GM04504 (cell line): ENCODE measurements at regions not wholly inside any gene's neighbourhood (a gene's known extent, or its start where the extent isn't known, plus 50 kb on each side); places are given as distances from the start of the nearest gene placed in this dataset.
A peak's percentile ranks its signal among the peaks of the same experiment; 100 is the strongest.

Experiments
- DNase-seq: peaks from one replicate; pipeline ENCODE4 v3.0.0-alpha.2; 2012; ENCODE audit warnings: low read depth

DNA sequence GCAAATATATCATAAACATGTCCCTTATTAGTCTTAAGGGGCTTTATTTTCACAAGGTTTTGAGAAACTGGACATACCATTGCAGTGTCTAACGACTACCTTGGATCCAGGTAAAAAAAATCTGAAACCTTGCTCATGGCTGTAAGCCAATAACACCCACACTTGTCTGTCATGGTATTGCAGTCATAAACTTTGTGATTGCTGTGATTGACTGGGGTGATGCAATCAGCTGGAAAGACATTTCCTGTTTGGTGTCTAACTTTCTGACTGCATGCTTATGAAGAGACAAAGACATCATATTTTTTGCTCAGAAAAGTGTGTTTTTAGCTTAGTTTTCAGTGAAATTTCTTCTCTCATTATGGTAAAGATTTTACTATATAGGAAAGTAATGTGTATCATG lies 635.0 kb downstream of the TSN start:
- no peak for DNase-seq

GRCh38 chr2:122391726-122392125 lies 636.3 kb downstream of the TSN start:
- no peak for DNase-seq

DNA sequence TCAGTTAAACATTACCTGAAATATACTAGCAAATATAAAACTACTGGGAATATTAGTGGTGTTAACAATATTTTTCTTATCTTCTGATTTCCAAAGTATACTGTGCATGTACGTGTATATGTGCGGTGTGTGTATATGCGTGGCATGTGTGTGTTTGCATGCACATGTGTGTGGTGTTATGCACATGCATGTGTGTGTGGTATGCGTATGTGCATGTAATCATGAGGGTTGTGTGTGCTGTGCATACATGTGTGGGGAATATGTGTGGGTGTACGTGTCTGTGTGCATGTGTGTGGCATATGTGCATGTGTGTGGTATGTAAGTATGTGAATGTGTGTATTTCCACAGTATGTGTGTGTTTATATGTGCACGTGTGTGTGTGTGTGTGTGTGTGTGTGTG lies 640.2 kb downstream of the TSN start:
- DNase-seq = no peak

DNA sequence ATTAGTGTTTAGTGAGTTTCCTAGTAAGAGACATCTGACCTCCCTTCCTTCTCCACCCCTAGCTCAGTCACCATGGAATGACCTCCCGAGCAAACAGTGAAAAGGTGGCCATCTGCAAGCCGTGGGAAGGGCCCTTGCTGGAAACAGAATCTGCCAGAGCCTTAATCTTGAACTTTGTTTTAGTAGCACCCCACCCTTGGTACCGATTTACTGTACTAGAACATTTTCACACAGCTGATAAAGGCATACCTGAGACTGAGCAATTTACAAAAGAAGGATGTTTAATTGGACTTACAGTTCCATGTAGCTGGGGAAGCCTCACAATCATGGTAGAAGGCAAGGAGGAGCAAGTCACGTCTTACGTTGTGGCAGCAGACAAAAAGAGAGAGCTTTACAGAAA lies 655.8 kb downstream of the TSN start:
- DNase-seq = no peak

DNA sequence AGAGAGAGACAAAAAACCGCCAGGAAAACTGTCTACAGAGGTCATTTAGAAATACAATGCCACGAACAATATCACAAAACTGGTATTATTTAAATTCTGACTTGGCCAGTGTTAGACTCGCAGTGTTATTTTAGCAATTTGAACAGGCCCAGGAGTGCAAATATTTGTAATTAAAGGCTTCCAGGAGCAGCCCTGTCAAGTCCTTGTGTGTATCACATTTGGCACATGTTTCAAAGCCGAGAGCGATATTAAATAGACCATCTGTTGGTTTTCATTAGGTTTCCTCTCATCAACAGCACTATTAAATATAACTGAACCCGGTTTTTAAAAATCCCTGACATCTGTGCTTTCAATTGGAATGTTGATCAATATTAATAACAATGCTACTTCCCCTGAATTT lies 656.9 kb downstream of the TSN start:
- DNase-seq = no peak

DNA sequence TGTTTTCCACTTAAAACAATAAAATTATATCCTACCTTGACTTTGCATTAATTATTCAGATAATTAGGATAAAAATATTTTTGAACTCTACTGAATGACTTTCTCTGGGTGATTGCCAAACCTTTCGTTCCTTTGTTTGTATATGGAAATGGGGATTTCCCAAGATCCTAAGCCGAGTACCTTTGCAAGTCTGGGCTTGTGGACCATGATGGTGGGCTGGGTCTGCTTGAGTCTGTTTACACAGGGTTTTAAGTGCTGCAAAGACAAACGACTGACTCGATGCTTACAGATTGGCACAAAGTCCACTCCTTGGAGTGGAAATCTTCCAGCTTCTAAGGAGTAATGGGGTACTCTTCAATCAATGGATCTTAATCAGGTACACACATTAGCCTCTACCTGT lies 659.5 kb downstream of the TSN start:
- no peak for DNase-seq

DNA sequence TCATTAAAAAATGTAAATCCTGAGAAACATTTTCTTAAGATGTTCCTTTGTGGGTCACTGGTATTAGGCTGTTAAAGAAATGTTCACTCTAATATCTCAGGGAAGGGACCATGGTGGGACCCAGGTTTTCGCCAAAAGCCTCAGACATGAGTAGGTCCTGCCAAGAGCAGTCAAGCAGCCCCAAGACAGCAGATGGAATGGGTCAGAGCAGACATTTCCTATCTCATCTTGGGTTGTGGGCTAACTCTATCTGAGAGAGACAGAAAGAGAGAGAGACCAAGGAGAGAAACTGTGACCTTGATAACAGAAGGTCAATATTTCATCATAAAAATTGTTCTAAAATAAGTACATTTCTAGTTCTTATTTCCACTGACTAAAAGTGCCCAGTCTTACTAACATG lies 661.7 kb downstream of the TSN start:
- no peak for DNase-seq

GRCh38 chr2:122421775-122422174 lies 666.3 kb downstream of the TSN start:
- no peak for DNase-seq

- no peak for DNase-seq
These were observed 667.0 kb downstream of the TSN start for GRCh38 chr2:122422384-122422991.

GRCh38 chr2:122423934-122424333 lies 668.5 kb downstream of the TSN start:
- DNase-seq = no peak

- DNase-seq = no peak
These were observed 677.8 kb downstream of the TSN start for GRCh38 chr2:122433123-122433754.

DNA sequence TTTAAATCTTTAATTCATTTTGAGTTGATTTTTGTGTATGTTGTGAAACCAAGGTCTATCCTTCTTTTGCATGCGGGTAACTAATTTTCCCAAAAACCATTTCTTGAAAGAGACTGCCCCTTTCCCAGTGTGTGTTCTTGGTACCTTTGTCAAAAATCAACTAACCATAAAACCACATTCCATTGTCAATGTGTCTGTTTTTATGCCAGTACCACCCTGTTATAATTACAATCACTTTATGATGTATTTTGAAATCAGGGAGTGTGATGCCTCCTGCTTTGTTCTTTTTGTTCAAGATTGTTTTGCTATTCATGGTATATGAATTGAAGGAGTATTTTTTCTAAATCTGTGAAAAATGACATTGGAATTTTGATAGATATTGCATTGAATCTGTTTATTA lies 689.6 kb downstream of the TSN start:
- no peak for DNase-seq

DNA sequence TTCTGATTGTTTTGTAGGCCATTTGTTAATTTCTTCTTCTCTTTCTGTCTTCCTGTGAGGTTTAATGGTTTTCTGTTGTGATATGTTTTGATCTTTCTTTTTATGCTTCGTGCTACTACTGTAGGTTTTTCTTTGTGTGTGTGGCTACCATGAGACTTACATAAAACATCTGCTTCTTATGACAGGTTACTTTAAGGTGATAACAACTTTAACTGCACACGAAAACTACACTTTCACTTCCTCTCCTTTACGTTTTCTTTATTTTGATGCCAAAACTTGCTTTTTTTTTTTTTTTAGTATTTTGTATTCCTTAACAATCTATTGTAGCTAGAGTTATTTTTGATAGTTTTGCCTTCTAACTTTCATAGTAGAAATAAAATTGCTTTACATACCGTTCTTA lies 691.3 kb downstream of the TSN start:
- no peak for DNase-seq

DNA sequence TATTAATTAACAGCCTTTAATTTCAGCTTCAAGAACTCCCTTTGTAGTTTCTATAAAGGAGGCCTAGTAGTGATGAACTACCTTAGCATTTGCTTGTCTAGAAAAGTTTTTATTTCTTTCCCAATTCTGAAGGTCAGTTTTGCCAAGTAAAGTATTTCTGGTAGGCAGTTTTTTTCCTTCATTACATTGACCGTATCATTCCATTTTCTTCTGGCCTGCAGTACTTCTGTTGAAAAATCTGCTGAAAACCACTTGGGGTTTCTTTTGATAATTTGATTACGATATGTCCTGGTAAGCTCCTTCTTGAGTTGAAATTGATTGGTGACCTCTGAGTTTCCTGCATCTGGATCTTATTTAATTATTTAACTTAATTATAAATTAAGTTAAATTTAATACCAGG lies 691.8 kb downstream of the TSN start:
- DNase-seq = no peak

- DNase-seq = peak; percentile 2
These were observed 695.6 kb downstream of the TSN start for GRCh38 chr2:122451040-122451439.

DNA sequence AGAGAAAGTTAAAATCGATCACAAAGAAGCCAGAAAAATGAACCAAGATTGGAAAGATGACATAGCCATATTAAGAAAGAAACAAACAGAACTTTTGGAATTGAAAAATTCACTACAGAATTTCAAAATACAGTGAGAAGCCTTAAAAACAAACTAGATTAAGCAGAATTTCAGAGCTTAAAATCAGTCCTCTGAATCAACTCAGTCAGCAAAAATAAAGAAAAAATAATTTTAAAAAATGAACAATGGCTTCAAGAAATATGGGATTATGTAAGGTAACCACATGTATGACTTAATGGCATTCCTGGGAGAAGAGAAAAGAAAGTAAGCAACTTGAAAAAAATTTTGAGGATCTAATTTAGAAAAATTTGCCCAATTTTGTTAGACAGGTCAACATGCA lies 696.2 kb downstream of the TSN start:
- DNase-seq = no peak

DNA sequence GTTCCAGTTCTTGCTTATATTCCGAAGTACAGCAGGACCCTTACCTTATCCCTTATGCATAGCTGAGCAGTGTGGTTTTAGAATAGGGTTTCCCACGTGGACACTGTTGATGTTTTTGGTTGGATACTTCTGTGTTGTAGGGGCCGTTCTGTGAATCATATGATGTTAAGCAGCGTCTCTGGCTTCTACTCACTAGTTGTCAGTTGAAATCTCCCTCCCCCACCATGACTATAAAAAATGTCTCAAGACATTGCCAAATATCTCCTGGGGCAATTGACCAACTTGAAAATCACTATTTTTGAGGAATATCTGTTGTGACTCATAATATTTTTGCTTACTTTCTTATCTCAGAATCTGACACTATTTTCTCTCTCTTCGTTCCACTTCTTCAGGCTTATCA lies 713.7 kb downstream of the TSN start:
- no peak for DNase-seq

- DNase-seq = no peak
These were observed 716.3 kb downstream of the TSN start for GRCh38 chr2:122471753-122472152.

- DNase-seq = no peak
These were observed 722.7 kb downstream of the TSN start for GRCh38 chr2:122478117-122478516.

GRCh38 chr2:122478771-122479170 lies 723.3 kb downstream of the TSN start:
- no peak for DNase-seq

DNA sequence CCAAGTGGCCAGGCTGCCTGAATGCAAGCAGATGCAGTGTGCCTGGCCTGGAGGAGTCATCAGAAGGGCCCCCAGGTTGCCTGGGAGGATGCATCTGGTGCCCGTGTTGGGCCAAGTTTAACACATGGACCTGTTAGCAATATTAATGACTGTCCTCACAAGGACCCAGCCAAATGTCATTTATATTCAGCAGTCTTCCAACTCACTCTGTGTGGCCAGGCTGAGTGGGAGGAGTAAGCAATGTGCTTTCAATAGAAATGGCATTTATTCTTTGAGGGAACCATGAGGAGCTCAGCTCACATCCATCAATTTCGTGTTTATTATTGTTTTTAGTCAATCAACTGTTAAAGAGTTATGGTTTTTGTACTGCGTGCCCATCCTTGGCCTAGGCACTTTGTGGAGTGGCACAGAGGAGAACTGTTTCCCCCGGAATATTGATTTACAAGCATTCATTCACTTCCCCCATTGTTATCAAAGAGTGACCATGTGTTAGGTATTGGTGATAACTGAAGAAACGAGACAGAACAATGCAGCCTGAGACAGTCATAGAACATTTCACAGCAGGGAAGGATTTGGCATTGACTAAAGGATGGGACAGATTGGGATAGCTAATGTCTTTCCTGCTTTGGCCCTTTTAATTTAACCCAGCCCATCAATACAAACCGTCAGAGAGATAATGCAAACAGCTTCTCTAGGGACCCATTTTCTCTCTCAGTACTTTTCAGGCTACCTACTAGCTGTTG lies 725.2 kb downstream of the TSN start:
- no peak for DNase-seq

DNA sequence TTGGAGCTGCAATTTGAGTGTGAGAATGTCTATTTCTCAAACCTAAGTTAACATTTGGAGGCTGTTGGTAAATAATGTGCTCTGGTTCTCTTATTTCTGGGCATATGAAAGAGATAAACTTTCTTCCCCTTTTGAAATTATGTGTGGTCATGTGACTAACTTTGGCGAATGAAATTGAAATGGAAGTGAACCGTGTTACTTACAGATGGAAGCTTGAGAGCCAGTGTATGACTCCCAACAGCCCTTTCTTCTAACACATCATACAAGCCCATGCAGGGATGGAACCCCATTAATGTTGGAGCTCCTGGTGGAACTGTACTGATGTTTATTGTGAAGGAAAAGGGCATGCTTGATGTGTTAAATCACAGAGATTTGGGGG lies 725.8 kb downstream of the TSN start:
- DNase-seq = no peak

DNA sequence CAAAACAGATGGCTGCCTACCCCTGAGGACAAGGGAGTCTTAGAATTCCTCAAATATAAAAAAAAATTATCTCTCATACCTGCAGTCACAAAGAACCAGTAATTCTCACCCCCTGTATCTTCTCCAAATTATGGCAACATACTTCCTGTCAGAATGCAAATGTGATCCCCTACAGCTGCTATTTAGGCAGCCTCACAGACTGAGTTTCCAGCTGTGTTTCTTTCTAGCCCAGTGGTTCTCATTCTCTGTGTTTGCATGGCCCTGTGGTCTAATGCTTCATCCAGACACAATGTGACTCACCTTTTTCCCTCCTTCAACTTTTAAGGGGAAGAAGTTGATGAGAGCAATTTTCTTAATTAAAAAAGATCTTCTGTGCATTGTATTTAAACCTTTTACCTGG lies 726.3 kb downstream of the TSN start:
- no peak for DNase-seq

GRCh38 chr2:122486086-122486485 lies 730.6 kb downstream of the TSN start:
- no peak for DNase-seq
